ENCODE measurements at regions not wholly inside any gene's neighbourhood (a gene's known extent, or its start where the extent isn't known, plus 50 kb on each side); places are given as distances from the start of the nearest gene placed in this dataset.

DNA sequence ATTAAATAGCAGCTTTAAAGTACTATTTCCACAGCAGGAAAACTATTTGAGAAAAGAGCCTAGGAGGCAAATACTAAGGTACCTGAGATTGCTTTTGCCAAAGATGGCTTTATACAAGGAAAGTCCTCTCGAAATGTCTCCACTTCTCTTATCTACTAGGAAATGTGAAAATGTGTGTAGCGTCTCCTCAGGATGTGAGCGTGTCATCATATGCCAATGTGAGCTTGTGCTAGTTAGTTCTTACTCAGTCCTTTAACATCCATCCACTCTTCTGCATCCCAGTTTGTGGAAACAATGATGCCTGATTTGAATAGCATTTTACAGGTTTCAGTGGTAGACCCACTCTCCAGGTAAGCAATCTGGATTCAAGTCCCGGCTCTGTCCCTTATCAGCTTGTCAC is 421.0 kb downstream of the DYNC2H1 start:
- H3K4me3 ChIP-seq: no peak overlapping the region
- no peak overlapping the region for H3K27ac ChIP-seq

DNA sequence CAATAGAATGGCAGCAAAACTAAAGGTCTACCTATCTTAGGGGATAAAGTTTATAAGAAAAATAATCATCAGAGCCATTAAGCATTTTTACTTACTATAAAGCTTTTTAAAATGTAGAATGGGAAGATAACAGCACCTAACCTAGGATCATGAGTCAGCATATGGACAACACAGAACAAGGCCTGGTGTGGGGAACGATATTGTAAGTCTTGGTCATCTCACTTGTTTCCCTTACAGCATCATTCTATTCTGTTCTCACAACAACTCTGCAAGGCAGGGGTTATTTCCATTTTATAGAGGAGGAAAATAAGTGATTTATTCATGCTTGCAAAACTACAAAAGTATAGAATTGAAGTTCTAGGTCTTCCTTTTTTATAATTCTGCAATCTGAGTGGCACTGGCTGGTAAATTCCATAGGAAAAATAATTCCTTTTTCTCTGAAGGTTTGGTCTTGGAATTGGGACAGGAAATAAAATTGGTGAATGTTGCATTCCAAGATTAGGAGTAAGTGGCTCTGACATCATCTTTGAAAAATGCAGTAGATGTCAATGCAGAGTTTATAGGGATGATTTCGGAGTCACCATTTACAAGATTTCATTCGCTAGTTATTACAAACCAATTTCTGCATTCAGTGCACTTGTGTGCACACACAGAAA is 423.0 kb downstream of the DYNC2H1 start:
- no peak overlapping the region for H3K27ac ChIP-seq
- no peak overlapping the region for H3K4me3 ChIP-seq

DNA sequence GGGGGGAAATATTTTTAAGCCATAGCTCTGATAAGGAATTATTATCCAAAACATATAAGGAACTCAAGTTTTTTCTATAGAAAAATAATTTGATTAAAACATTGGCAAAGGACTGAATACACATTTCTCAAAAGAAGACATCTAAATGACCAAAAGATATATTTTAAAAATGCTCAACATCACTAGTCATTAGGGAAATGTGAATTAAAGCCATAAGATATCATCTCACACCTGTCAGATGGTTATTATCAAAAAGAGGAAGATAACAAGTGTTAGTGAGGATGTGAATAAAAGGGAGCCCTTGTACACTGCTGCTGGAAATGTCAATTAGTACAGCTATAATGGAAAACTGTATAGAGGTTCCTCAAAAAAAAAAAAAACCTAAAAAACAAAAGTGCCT is 425.0 kb downstream of the DYNC2H1 start:
- Histone ChIP-seq H3K4me3 (no peak overlapping the region), H3K27ac (no peak overlapping the region)

DNA sequence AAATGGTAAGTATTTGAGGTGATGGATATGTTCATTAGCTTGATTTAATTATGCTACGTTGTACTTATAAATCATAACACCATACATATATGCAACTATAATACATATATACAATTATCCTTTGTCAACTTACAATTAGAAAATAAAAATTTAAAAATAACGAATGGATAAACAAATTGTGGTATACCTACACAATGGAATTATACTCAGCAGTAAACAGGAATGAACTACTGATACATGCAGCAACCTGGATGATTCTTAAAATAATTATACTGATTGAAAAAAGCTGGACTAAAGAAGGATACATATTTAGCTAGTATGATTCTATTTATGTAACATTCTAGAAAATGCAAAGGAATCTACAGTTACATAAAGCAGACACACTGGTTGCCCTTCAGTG is 425.7 kb downstream of the DYNC2H1 start:
- H3K27ac ChIP-seq: no peak overlapping the region
- H3K4me3 ChIP-seq: no peak overlapping the region

DNA sequence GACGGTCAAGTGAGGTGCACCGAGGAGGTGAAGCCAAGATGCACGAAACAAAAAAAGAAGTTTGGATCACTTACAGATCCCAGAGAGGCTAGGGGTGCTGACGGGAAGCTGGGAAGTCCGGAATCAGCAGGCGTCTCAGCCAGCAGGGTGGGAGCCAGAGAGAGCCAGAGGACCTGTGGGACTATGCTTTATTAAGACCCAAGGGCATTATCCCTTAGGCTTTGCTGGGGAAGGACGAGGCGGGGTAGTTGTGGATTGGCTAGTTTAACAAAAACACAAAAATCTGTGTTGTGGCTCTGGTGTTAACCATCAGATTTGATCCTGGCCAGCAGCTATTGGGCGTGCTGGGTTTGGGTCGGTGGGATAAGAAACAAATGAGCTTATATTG is 427.1 kb downstream of the DYNC2H1 start:
- no peak overlapping the region for H3K27ac ChIP-seq
- no peak overlapping the region for H3K4me3 ChIP-seq

DNA sequence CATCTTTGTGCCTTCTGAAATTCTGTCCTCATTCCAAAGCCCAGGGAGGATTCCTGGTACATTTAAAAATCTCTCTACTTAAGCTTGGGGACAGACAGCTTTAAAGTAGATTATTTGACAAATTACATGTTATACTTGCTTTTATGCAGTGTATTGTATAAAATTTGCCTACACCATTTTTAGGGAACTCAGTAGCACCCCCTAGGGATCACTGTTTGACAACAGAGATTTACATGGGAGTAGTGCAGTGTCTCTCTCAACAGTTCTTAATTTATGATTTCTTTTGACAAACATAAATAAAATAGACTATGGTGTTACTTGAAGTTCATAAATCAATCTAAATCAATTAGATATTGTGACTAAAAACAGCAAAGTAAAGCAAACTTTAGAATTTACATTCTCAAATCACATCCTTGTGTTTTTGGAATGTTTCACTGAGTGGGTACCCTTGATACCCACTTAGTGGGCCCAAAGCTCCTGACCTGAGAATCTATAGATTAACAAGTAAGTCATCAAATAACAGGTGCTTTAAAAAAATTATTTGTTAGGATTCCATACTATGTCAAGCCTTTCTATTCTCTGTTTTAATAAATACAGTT is 428.8 kb downstream of the DYNC2H1 start:
- Histone ChIP-seq H3K4me3 (no peak overlapping the region), H3K27ac (no peak overlapping the region)

DNA sequence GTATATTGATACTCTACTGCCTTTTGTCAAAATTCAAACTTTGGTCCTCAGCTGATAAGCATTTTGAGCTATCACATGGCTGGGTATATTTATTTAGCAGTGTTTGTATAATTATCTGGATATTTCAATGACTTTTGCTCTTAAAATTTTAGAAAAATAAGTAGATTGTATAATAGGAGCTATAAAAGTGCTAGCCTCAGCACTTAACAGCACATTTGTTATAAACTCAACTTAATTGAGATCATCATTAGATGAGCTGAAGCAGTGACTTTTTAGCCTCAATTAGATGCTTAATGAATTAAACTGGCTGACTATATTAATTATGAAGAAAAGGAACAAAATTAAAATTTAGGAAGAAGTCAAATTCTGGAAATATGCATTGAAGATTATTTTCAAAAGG is 429.9 kb downstream of the DYNC2H1 start:
- H3K4me3 ChIP-seq: no peak overlapping the region
- H3K27ac ChIP-seq: no peak overlapping the region

DNA sequence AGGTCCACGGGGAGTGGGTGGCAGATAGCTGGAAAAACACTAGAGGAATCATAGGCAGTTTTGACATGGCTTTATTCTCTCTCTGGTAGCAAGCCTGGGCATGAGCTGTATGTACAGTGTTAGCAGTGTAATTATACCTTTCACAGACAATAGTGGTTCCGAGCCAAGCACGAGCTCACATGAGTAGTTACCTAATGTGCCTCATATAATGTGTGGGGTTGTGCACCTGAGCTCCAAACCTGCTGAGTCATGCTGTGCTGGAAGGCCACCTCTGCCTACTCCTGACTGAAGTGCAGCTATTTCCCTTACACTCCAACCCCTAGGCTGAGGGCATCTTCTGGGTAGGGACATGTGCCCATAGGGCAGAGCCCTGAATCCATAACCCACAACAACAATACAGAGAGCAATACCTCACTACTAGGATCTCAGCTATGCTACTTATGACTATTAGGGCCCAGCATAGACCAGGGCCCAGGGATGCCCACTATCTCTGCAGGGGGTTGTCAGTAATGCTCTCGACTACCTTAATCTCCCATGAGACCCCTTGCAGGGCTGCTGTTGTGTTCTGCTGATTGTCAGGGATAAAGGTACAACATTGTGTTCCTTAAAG is 432.1 kb downstream of the DYNC2H1 start:
- H3K4me3 ChIP-seq: no peak overlapping the region
- peak overlapping the region in 1 of 21 experiments; percentile 42 for H3K27ac ChIP-seq

DNA sequence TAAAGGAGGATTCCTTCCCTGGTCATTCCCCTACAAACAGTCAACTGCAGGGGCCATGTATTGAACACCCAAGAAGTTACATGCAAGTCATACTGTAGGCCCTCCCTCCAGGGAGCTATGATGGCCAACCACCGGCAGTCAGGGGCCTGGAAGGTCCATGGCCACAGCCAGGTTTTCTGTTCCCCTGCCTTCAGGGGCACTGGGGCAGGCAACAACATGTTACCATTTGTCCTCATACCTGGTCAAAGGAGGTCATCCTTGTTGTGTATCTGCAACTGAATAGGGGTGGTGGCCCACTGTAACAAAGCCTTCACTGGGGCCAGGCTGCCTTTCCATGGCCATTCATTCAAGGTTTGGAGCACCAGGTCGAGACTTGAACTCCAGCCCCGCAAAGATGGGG is 433.6 kb downstream of the DYNC2H1 start:
- H3K27ac ChIP-seq: no peak overlapping the region
- no peak overlapping the region for H3K4me3 ChIP-seq

DNA sequence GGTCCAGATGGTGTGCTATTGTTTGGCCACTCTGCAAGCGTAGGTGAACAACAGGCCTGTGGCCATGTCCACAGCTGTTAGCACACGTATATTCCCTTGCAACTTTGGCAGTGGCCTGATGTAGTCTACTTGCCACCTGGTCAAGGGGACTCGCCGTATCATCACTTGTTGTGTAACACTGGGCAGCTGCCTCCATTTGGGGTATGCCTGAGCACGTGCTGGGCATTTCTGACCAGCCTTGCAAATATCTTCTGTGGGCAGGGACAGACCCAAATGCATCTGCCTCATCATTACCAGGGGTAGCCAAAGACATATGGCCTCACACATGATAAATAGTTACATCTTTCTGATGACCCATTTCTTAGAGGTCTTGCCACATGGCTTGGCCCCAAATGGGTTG is 434.2 kb downstream of the DYNC2H1 start:
- Histone ChIP-seq H3K27ac (no peak overlapping the region), H3K4me3 (no peak overlapping the region)

DNA sequence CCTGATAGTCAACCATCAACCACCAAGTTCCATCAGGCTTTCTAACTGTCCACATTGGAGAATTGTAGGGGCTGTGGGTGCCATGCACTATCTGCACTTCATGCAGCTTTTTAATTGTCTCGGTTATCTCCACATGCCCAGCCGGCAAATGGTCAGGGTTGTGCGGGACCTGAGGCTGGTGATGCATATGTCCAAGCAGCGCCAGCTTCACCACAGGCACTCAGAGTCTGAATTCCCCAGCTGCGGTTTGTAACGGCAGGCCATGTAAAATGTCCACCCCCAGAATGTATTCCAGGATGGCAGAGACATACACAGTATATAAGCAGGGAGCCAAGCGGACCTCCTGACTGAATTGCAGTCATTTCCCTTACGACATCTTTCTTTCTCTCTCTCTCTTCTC is 435.6 kb downstream of the DYNC2H1 start:
- no peak overlapping the region for H3K27ac ChIP-seq
- H3K4me3 ChIP-seq: no peak overlapping the region

DNA sequence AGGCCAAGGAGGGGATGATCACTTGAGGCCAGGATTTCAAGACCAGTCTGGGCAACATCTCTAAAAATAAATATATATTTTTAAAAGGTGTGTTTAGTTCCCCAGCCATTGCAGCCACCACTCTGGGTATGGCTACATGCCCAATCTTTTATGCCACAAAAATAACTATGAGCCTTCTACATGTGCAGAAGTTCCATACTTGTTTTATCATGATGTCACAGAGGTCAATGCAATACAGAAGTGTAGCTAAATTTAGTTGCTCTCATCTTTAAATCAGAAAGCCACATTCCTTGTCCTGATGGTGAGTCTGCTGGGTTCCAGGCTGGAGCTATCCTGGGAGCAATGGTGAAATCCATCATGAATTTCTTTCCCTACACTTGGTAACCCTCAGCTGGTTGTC is 436.3 kb downstream of the DYNC2H1 start:
- H3K4me3 ChIP-seq: no peak overlapping the region
- H3K27ac ChIP-seq: no peak overlapping the region

DNA sequence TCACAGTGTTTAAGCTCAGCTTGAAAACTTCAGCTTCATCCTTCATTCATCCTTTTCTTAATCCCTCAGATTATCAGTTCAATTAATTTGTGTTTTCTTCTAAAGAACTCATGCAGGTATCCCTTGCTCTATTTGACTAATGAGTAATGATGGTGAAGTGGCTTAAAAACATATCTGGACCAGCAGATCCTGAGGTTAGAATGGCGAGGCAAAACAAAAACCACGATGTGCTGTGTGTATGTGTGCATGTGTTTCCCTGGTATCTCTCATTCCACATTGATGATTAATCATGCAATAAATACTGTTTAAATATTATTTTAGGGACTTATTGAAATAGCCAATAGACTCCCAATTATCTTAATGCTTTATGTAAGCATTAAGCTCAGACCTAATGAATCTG is 437.0 kb downstream of the DYNC2H1 start:
- no peak overlapping the region for H3K27ac ChIP-seq

DNA sequence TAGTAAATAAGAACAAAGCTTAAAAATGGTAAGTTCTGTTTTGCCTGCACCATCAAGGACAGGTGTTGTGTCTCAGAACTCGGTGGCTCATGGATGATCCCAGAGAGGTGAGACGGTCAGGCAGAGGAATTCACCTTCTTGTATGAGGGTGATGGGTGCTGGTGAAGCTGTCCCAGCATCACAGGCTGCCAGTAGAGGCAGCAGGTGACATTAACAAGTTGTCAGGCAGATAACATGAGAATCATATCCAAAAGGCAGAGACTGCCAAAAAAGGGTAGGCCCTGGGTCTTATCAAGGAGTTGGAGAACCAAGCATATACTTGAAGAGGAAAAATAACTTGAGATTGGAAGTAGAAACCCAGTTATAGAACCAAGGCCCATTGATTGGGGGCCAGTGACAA is 437.8 kb downstream of the DYNC2H1 start:
- Histone ChIP-seq H3K27ac (no peak overlapping the region), H3K4me3 (no peak overlapping the region)

More for the DNA sequence above, 437.0 kb downstream of the DYNC2H1 start:
- H3K4me3 ChIP-seq: no peak overlapping the region

DNA sequence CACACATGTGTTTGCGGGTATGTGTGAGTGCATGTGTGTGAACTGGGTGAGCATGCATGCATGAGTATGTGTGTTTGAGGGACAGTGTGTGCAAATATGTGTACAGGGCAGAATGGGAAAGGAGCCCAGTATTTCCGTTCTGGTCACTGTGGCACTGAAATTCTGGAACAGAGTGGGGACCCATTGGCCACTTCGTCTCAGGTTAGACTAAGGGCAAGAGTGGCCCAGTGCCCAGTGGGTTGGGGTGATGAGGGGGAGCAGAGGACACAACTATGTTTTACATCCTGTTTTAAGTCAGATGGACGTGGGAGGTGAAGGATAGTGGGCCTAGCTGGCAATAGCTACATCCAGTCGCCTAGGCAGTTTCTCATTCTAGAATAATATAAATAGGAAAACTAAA is 438.5 kb downstream of the DYNC2H1 start:
- no peak overlapping the region for H3K27ac ChIP-seq

DNA sequence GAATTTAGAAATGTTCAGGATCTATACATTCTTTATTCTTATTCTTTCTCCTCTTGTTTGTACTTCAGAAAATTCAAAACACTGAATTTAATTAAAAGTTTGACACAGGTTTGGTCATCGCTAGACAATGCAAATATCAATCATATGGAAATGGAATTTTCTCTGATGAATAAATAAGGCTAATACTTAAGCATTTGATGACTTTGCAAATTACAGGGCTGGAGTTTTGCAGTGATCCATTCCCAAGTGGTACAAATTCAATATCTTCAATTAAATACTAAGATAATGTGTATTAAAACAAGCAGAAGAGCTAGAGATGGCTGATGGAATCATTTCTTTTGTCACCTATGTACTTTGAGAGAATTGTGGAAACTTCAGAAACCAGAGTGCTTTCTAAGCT is 439.6 kb downstream of the DYNC2H1 start:
- H3K4me3 ChIP-seq: no peak overlapping the region

More for the DNA sequence above, 438.5 kb downstream of the DYNC2H1 start:
- H3K4me3 ChIP-seq: no peak overlapping the region

DNA sequence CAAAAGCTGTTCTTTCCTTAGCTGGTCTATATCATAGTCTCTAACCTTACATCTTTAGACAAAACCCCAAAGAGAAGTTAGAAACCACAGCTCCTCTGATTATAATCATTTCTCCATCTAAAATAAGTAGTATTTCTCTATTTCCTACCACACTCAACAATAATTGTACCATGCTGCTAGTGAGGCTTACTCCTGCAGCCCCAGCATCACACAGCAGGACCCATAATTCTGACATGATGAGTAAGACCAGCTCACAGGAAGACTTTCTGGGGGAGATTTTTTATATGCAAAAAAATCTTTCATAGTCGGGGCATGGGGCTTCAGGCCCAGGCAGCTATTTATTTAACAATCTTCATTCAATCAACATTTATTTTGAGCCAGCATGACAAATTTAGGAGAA is 441.6 kb downstream of the DYNC2H1 start:
- no peak overlapping the region for H3K4me3 ChIP-seq
- H3K27ac ChIP-seq: no peak overlapping the region

More for the DNA sequence above, 439.6 kb downstream of the DYNC2H1 start:
- no peak overlapping the region for H3K27ac ChIP-seq

DNA sequence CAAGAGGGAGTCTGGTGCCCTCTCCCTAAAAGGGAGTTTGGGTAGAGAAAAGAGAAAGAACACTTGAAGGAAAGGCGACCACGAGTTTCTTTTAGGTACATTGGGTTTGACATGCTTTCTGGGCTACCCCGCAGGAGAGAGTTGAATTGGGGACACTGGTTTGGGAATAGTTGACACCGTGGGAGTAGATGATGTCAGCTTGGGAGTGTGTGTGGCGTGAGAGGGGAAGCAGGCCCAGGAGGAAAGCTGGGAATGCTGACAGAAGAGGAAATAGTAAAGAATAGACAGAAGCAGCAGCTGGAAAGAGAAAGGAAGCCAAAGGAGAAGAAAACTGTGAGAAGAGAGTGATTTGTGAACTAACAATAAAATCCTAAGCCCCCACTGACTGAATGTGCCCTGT is 442.9 kb downstream of the DYNC2H1 start:
- Histone ChIP-seq H3K27ac (no peak overlapping the region), H3K4me3 (no peak overlapping the region)

DNA sequence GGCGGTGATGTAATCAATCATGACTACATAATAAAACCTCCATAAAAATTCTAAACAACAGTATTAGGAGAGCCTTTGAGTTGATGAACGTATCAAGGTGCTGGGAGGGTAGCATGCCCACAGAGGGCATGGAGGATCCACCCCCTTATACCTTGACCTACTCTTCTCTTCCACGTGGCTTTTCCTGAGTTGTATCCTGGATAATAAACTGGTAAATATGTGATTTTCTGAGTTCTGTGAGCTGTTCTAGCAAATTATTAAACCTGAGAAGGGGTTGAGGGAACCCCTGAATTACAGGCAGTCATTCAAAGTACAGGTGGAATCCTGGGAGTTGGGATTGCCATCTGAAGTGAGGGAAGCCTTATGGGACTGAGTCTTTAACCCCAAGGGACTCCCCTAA is 446.9 kb downstream of the DYNC2H1 start:
- H3K4me3 ChIP-seq: no peak overlapping the region
- no peak overlapping the region for H3K27ac ChIP-seq

DNA sequence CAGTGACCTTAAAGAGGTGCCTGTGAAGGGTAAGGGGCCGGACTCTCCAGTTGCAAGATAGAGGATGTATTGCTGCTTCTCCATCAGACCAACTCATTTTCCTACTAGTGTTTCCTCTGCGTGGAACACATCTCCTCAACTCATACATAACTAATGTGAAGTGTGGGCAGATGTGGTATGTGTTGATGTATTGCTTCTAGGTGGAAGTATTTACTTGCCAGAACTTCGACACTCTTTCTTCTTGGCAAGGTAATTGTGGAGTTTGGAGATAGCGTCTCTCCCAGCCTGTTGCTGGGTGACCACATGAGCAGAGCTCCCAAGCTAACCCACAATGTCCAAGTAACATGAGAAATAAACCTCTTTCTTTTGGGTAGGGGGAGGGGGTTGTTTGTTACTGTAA is 456.9 kb downstream of the DYNC2H1 start:
- Histone ChIP-seq H3K27ac (no peak overlapping the region), H3K4me3 (no peak overlapping the region)

DNA sequence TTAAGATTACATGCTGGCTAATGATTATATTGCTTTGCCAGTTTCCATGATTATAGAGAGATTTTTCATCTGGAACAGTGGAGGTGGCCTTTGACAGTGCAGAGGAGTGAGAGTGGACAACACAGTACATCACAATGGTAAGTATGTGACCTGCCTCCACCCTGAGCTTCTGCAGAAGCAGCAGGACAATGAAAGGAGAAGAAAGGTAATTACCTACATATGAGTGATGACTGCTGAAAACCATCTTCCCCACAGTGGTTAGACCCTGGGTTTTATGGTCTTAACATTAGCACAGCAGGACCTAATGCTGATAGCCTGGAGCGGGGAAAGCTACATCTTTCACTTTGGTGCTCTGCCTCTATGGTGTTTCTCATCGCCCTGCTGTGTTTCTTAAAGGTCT is 454.7 kb upstream of the DDI1 start:
- no peak overlapping the region for H3K27ac ChIP-seq
- no peak overlapping the region for H3K4me3 ChIP-seq

Data from skin epidermis (tissue), 12 donors.